GM10248 (cell line): ENCODE measurements at regions not wholly inside any gene's neighbourhood (a gene's known extent, or its start where the extent isn't known, plus 50 kb on each side); places are given as distances from the start of the nearest gene placed in this dataset.

ENCODE experiments used
- CTCF ChIA-PET: fragments of 300-600 bp; sonication (Branson Sonifier 250); formaldehyde crosslinking; extraction: SDS; loops from one replicate; lab custom pipeline; 2021; ENCODE audit warnings: antibody characterized with exemption; lab: Yijun Ruan, JAX
- POLR2A ChIA-PET: fragments of 350-650 bp; sonication (Branson Sonifier 250); formaldehyde crosslinking; extraction: SDS; loops from one replicate; lab custom pipeline; 2020; ENCODE audit warnings: antibody characterized with exemption; lab: Yijun Ruan, JAX
- DNase-seq: peaks from one replicate; pipeline ENCODE4 v3.0.0; 2012; ENCODE audit errors: extremely low spot score
- CTCF ChIP-seq: IDR thresholded peaks from 2 replicates; pipeline ENCODE4 v1.5.1; 2012; ENCODE audit warnings: mild to moderate bottlenecking, low read depth; ENCODE audit errors: extremely low read depth, missing control alignments, control extremely low read depth

- DNase-seq = no peak
- POLR2A ChIA-PET = no interaction called here
- TF ChIP-seq CTCF = no peak
- CTCF ChIA-PET = no interaction called here
These were observed 148.9 kb upstream of the IQSEC1 start for GRCh38 chr3:13222131-13222530.

- no peak for TF ChIP-seq CTCF
- ChIA-PET CTCF (no interaction called here), POLR2A (no interaction called here)
- DNase-seq = no peak
These were observed 148.3 kb upstream of the IQSEC1 start for GRCh38 chr3:13221491-13222061.

DNA sequence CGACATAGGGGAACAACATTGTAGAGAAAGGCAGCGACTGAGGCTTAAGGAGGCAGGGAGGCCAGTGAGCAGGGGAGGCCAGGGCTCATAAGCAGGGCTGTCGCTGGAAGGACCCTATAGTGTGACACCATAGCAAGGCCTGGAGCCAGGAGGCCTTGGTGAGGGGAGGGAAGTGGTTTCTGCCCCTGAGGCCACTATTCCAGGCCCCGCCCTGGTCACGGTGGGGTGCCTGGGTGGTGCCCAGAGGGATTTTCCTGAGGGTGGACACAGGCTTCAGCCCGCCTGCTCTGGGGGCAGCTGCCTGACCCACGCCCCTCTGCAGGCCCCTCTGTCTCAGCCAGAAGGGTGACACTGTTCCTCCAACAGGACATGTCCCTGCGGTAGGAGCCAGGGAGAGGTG is 147.8 kb upstream of the IQSEC1 start:
- no peak for TF ChIP-seq CTCF
- DNase-seq = no peak
- ChIA-PET POLR2A (no interaction called here), CTCF (no interaction called here)

GRCh38 chr3:13219902-13220296 is 146.7 kb upstream of the IQSEC1 start:
- ChIA-PET POLR2A (no interaction called here), CTCF (no interaction called here)
- TF ChIP-seq CTCF = no peak
- DNase-seq = no peak

- ChIA-PET POLR2A (no interaction called here), CTCF (no interaction called here)
- no peak for DNase-seq
- no peak for TF ChIP-seq CTCF
These were observed 146.1 kb upstream of the IQSEC1 start for GRCh38 chr3:13219077-13219901.

- POLR2A ChIA-PET = no interaction called here
- no peak for DNase-seq
- CTCF ChIA-PET = no interaction called here
- no peak for TF ChIP-seq CTCF
These were observed 145.3 kb upstream of the IQSEC1 start for GRCh38 chr3:13218541-13218908.
